NT2/D1 (cell line): ENCODE measurements at regions not wholly inside any gene's neighbourhood (a gene's known extent, or its start where the extent isn't known, plus 50 kb on each side); places are given as distances from the start of the nearest gene placed in this dataset.

Experiments
- DNase-seq: peaks from one replicate; pipeline ENCODE4 v3.0.0-alpha.2; 2011; ENCODE audit warnings: low read depth, low spot score
- H3K27me3 ChIP-seq: 2 replicates; pipeline ENCODE4 v1.6.0; 2011; ENCODE audit warnings: mild to moderate bottlenecking; ENCODE audit not compliant: insufficient read length, insufficient read depth
- H3K36me3 ChIP-seq: 2 replicates; pipeline ENCODE4 v1.6.1; 2011; ENCODE audit warnings: mild to moderate bottlenecking, low read length, mixed read lengths; ENCODE audit not compliant: insufficient read depth, insufficient read length
- H3K4me1 ChIP-seq: 2 replicates; pipeline ENCODE4 v1.5.1; 2011; ENCODE audit not compliant: insufficient read depth, insufficient read length
- H3K4me3 ChIP-seq: 2 replicates; pipeline ENCODE4 v1.5.1; 2011; ENCODE audit warnings: low read depth; ENCODE audit not compliant: insufficient read length
- H3K9ac ChIP-seq: 2 replicates; pipeline ENCODE4 v1.6.0; 2011; ENCODE audit warnings: low read depth; ENCODE audit not compliant: insufficient read length
- H3K9me3 ChIP-seq: 2 replicates; pipeline ENCODE4 v1.5.1; 2011; ENCODE audit warnings: mild to moderate bottlenecking, low read length; ENCODE audit not compliant: insufficient read depth
- SUZ12 ChIP-seq: IDR thresholded peaks from 2 replicates; pipeline ENCODE4 v1.6.1; 2011; ENCODE audit not compliant: insufficient read length, insufficient read depth; ENCODE audit errors: extremely low read depth
- YY1 ChIP-seq: IDR thresholded peaks from 2 replicates; pipeline ENCODE4 v1.6.1; 2011; ENCODE audit not compliant: insufficient read length, insufficient read depth
- ZNF274 ChIP-seq: IDR thresholded peaks from 2 replicates; pipeline ENCODE4 v1.6.1; 2011; ENCODE audit warnings: mild to moderate bottlenecking, low read depth, low read length

DNA sequence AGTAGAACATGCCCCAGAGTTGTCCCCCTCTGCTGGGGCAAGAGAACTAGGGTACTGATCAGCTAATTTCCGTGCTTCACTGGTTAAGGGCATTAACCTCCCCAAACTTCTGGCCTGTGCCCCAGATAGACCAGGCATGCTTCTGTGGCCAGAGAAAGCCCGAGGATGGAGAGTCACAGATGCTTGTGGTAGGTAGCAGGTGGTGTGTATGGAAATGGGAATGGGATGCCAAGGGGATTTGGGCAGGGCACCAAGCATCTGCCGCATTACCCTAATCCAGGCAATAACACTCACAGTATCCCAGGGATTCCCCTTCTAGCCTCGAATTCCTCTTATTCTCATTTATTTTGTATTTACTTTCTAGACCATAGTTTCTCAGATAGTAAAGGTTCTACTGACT is 124.8 kb upstream of the KLF12 start:
- Histone ChIP-seq H3K27me3 (no peaks in the 10 kb centered on the region), H3K4me3 (no peak overlapping the region), H3K9me3 (no peaks in the 10 kb centered on the region), H3K36me3 (no peaks in the 10 kb centered on the region), H3K4me1 (no peaks in the 10 kb centered on the region), H3K9ac (no peak overlapping the region)
- no peak for DNase-seq
- no peak for TF ChIP-seq YY1
- no peak for TF ChIP-seq SUZ12
- no peak for TF ChIP-seq ZNF274

DNA sequence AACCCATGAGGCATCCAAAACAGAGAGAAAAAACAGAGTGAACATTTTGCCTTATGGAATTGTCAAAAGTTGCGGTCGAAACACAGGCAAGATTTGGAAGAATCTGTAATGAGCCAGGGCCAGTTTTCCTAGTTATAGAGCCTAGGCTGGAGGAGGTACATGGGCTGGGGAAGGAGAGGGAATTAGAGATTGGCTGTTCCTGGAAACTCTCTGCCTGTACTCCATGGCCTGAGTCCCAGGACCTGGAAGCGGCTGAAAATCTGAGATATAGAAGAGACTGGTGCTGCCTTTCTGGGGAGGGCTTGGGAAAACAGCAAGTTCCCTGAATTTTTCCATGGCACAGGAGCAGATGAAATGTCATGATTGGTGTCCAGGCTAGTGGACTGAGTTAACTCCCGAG is 122.8 kb upstream of the KLF12 start:
- Histone ChIP-seq H3K4me1 (no peaks in the 10 kb centered on the region), H3K9ac (no peak overlapping the region), H3K36me3 (no peaks in the 10 kb centered on the region), H3K27me3 (no peaks in the 10 kb centered on the region), H3K9me3 (no peaks in the 10 kb centered on the region), H3K4me3 (no peak overlapping the region)
- TF ChIP-seq YY1 (no peak), SUZ12 (no peak), ZNF274 (no peak)
- no peak for DNase-seq

- TF ChIP-seq SUZ12 (no peak), YY1 (no peak), ZNF274 (no peak)
- H3K9me3 ChIP-seq, result no peaks in the 10 kb centered on the region
- no peak overlapping the region for H3K9ac ChIP-seq
- no peak overlapping the region for H3K4me3 ChIP-seq
- H3K36me3 ChIP-seq, result no peaks in the 10 kb centered on the region
- DNase-seq, result no peak
- no peaks in the 10 kb centered on the region for H3K27me3 ChIP-seq
- no peaks in the 10 kb centered on the region for H3K4me1 ChIP-seq
Measured at GRCh38 chr13:74253161-74253560, 119.0 kb upstream of the KLF12 start.

DNA sequence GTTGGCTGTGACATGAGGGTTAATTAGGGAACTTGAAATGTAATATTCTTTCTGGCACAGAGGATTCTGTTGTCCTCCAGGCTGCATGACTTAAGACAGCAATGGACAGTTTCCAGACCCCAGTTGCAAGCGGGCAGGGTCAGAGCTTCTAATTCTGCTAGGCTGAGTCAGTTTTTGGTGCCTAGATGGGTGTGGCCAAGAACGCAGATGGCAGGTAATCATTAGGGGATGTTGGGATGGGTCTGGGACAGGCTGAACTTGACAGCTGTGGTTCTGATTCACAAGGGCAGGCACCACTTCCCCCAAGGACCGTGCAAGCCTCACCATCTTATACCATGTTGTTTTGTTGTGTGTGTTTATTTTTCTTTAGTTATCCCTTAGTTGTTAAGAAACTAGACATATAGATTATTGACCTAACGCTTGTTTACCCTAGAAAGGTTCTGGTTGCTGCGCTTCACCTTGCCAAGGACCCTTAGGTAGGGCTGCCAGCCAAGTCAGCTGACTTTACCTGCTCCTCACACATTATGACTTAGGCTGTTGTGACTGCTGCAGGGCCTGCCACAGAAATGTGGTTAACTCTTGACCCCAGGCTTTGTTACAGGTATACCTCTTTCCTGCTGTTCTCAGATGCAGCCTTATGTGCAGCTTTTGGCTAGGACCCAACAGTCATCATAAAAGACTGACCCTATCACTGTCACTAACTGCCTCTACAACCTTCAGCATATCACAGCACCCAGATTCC is 117.7 kb upstream of the KLF12 start:
- no peaks in the 10 kb centered on the region for H3K27me3 ChIP-seq
- H3K4me1 ChIP-seq, result no peaks in the 10 kb centered on the region
- TF ChIP-seq YY1, result no peak
- no peak for TF ChIP-seq SUZ12
- no peak for TF ChIP-seq ZNF274
- H3K36me3 ChIP-seq, result no peaks in the 10 kb centered on the region
- no peak overlapping the region for H3K4me3 ChIP-seq
- no peak overlapping the region for H3K9ac ChIP-seq
- no peaks in the 10 kb centered on the region for H3K9me3 ChIP-seq
- DNase-seq, result no peak

- H3K9ac ChIP-seq, result no peak overlapping the region
- no peaks in the 10 kb centered on the region for H3K4me1 ChIP-seq
- no peaks in the 10 kb centered on the region for H3K27me3 ChIP-seq
- H3K4me3 ChIP-seq, result no peak overlapping the region
- DNase-seq, result no peak
- TF ChIP-seq YY1, result no peak
- no peak for TF ChIP-seq SUZ12
- no peak for TF ChIP-seq ZNF274
- no peaks in the 10 kb centered on the region for H3K36me3 ChIP-seq
- H3K9me3 ChIP-seq, result no peaks in the 10 kb centered on the region
Measured at GRCh38 chr13:74250738-74251190, 116.6 kb upstream of the KLF12 start.

DNA sequence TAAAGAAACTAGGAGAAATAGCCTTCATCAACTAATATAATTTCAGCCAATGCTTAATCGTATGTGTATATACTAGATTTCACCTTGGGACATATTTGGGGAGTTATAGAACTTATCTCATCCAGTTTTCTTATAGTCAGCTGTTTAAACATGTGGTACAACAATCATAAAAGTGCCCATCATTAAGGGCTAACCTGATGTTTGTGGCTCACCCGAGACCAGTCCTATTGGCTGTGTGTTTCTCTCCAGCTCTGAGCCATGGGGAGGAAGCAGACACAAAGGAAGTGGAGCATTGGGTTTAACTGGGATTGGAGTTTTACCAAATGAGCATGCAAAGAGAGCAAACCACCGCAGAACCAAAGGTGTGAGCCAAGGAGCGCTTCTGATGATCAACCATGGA is 114.3 kb upstream of the KLF12 start:
- Histone ChIP-seq H3K9ac (no peak overlapping the region), H3K4me1 (no peaks in the 10 kb centered on the region), H3K9me3 (no peaks in the 10 kb centered on the region), H3K36me3 (no peaks in the 10 kb centered on the region), H3K27me3 (no peaks in the 10 kb centered on the region), H3K4me3 (no peak overlapping the region)
- no peak for DNase-seq
- TF ChIP-seq SUZ12 (no peak), YY1 (no peak), ZNF274 (no peak)

DNA sequence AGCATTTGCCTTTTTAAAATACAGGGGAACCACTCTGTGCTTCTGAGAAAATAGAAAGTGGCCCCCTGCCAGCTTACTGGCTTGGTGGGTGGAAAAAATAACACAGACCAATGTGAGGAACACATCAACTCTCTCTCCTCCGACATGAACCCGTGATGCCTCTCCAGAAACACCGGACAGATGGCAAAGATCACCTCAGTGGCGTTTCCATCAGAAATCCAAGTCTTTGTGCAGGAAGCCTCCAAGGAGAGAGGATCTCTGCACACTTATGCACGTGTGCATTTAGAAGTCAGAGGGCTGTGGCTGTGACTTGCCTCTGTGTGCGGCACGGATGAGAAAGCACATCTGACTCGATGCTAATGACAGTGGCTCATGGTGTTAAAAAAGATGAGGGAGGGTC is 112.3 kb upstream of the KLF12 start:
- H3K9ac ChIP-seq, result no peak overlapping the region
- no peaks in the 10 kb centered on the region for H3K9me3 ChIP-seq
- no peak for DNase-seq
- no peaks in the 10 kb centered on the region for H3K36me3 ChIP-seq
- TF ChIP-seq YY1, result no peak
- H3K4me3 ChIP-seq, result no peak overlapping the region
- no peaks in the 10 kb centered on the region for H3K27me3 ChIP-seq
- no peaks in the 10 kb centered on the region for H3K4me1 ChIP-seq
